ENCODE measurements at regions not wholly inside any gene's neighbourhood (a gene's known extent, or its start where the extent isn't known, plus 50 kb on each side); places are given as distances from the start of the nearest gene placed in this dataset.

GRCh38 chr16:79728923-79729240 lies 128.3 kb upstream of the MAF start:
- H3K27ac Mint-ChIP-seq (ENCODE audit: unreplicated experiment), result no peak overlapping the region
- no peak overlapping the region for H3K4me3 Mint-ChIP-seq (ENCODE audit: unreplicated experiment)
- no peak for TF ChIP-seq CTCF (IDR thresholded peaks at IDR 0.05; ENCODE audit: partially characterized antibody, unreplicated experiment)
- no peaks in the 10 kb centered on the region for H3K4me1 Mint-ChIP-seq (ENCODE audit: low read depth, unreplicated experiment)
- no peaks in the 10 kb centered on the region for H3K27me3 Mint-ChIP-seq (ENCODE audit: unreplicated experiment)
- H3K9me3 Mint-ChIP-seq (ENCODE audit: unreplicated experiment), result no peaks in the 10 kb centered on the region
- DNase-seq, result no peak
- no peaks in the 10 kb centered on the region for H3K36me3 Mint-ChIP-seq (ENCODE audit: unreplicated experiment)

GRCh38 chr16:79728048-79728922 lies 127.7 kb upstream of the MAF start:
- Mint-ChIP-seq H3K4me1 (ENCODE audit: low read depth, unreplicated experiment) (no peaks in the 10 kb centered on the region), H3K9me3 (ENCODE audit: unreplicated experiment) (no peaks in the 10 kb centered on the region), H3K27ac (ENCODE audit: unreplicated experiment) (no peak overlapping the region), H3K27me3 (ENCODE audit: unreplicated experiment) (no peaks in the 10 kb centered on the region), H3K4me3 (ENCODE audit: unreplicated experiment) (no peak overlapping the region), H3K36me3 (ENCODE audit: unreplicated experiment) (no peaks in the 10 kb centered on the region)
- no peak for DNase-seq
- no peak for TF ChIP-seq CTCF (IDR thresholded peaks at IDR 0.05; ENCODE audit: partially characterized antibody, unreplicated experiment)

DNA sequence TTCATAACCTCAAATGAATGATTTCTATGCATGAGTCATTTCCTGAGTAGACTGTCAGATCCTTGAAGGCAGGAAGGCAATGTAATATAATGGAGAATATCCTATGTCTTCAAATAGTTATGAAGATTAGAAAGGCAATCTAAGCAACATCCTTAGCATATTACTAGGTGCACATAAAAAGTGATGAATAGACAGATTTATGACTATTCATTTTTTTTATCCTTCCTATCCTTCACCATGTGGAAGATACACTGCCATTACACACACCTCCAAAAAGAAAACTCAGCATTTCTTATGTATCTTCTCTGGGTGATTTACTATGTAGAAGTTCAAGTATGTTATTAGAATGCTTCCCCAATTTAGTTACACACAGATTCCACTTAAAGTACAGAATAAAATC lies 126.4 kb upstream of the MAF start:
- no peaks in the 10 kb centered on the region for H3K36me3 Mint-ChIP-seq (ENCODE audit: unreplicated experiment)
- no peak overlapping the region for H3K4me3 Mint-ChIP-seq (ENCODE audit: unreplicated experiment)
- no peak for DNase-seq
- H3K27me3 Mint-ChIP-seq (ENCODE audit: unreplicated experiment), result peaks cover 2% of the 10 kb centered on the region
- no peak overlapping the region for H3K27ac Mint-ChIP-seq (ENCODE audit: unreplicated experiment)
- H3K9me3 Mint-ChIP-seq (ENCODE audit: unreplicated experiment), result peaks cover 3% of the 10 kb centered on the region
- no peak for TF ChIP-seq CTCF (IDR thresholded peaks at IDR 0.05; ENCODE audit: partially characterized antibody, unreplicated experiment)
- H3K4me1 Mint-ChIP-seq (ENCODE audit: low read depth, unreplicated experiment), result no peaks in the 10 kb centered on the region

GRCh38 chr16:79725051-79725450 lies 124.5 kb upstream of the MAF start:
- Mint-ChIP-seq H3K27ac (ENCODE audit: unreplicated experiment) (no peak overlapping the region), H3K36me3 (ENCODE audit: unreplicated experiment) (no peaks in the 10 kb centered on the region), H3K4me1 (ENCODE audit: low read depth, unreplicated experiment) (no peaks in the 10 kb centered on the region), H3K27me3 (ENCODE audit: unreplicated experiment) (peaks cover 2% of the 10 kb centered on the region), H3K9me3 (ENCODE audit: unreplicated experiment) (peaks cover 3% of the 10 kb centered on the region), H3K4me3 (ENCODE audit: unreplicated experiment) (no peak overlapping the region)
- no peak for DNase-seq
- TF ChIP-seq CTCF (IDR thresholded peaks at IDR 0.05; ENCODE audit: partially characterized antibody, unreplicated experiment), result no peak

- Mint-ChIP-seq H3K9me3 (ENCODE audit: unreplicated experiment) (peaks cover 3% of the 10 kb centered on the region), H3K4me1 (ENCODE audit: low read depth, unreplicated experiment) (no peaks in the 10 kb centered on the region), H3K4me3 (ENCODE audit: unreplicated experiment) (no peak overlapping the region), H3K27ac (ENCODE audit: unreplicated experiment) (no peak overlapping the region), H3K27me3 (ENCODE audit: unreplicated experiment) (peaks cover 2% of the 10 kb centered on the region), H3K36me3 (ENCODE audit: unreplicated experiment) (no peaks in the 10 kb centered on the region)
- DNase-seq, result no peak
- TF ChIP-seq CTCF (IDR thresholded peaks at IDR 0.05; ENCODE audit: partially characterized antibody, unreplicated experiment), result no peak
These were observed 123.1 kb upstream of the MAF start for GRCh38 chr16:79723583-79724168.

All from glutamatergic neuron (in vitro differentiated cells).